ENCODE measurements at regions not wholly inside any gene's neighbourhood (a gene's known extent, or its start where the extent isn't known, plus 50 kb on each side); places are given as distances from the start of the nearest gene placed in this dataset.
"Not testable (repeated sequence)": the region's sequence is repeated elsewhere in the genome, so short reads cannot be mapped to it uniquely, and the experiment has no call there.

GRCh38 chr2:878245-878930 is 72.3 kb upstream of the SNTG2 start:
- no peak for DNase-seq

DNA sequence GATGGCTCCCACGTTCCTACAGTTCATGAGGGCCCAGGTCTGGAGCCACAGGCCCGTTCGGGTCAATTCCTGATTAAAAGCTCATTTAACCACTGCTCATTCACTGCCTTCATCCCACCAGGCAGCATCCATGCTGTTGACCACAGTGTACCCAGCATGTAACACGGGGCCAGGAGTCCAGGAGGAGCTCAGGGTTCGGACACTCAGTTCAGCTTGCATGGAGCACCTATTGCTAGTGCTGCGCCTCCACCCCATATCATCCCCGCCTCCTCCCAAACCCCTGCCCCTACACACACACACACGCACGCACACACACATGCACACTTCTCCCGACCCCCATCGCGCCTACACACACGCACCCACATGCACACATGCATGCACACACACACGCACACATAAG is 72.9 kb upstream of the SNTG2 start:
- no peak for DNase-seq

DNA sequence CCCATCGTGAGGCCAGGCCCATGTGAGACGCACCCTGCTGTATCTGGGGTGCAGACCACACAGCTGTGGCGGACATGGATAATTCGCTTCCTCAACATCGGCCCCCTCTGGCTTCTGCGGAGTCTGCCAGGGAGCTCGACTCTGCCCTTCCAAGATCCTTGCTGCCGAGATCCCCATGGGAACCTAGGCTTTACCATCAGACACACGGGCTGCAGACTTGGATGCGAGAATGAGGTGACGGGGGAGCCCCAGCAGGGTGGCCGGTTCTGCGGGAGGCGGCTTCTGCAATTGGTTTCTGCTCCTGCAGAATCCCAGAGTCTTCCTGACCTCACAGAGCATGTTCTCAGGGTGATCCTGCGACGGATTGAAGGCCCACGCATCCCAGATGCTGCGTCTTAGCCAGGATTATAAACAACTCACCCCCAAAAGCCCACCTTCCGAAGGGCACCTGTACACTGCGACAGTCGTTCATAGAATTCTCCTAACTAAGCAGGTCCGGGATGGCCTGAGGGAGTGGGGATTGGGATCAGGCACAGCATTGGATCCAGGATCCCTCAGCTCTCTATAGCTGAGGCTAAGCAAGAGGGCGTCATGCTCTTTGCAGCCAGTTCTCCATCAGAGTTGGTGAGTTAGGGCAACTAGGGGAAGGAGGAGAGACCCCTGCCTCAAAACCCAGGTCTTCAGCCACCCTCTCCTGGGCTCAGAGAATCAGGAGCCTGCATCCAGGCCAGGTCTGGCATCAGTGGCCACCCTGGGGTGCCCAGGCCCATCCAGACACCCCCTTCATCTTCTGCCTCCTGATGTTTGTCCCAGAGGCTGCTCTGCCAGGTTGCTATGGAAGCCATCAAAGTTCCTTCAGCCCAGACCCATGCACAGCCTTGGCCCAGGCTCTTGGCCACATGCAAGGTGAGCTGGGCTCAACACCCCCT is 74.7 kb upstream of the SNTG2 start:
- no peak for DNase-seq

GRCh38 chr2:873651-874580 is 76.7 kb upstream of the SNTG2 start:
- DNase-seq: no peak

GRCh38 chr2:873027-873426 is 77.6 kb upstream of the SNTG2 start:
- DNase-seq: no peak

GRCh38 chr2:871926-872680 is 78.5 kb upstream of the SNTG2 start:
- DNase-seq: no peak

- DNase-seq: no peak
These were observed 79.4 kb upstream of the SNTG2 start for GRCh38 chr2:871175-871727.

DNA sequence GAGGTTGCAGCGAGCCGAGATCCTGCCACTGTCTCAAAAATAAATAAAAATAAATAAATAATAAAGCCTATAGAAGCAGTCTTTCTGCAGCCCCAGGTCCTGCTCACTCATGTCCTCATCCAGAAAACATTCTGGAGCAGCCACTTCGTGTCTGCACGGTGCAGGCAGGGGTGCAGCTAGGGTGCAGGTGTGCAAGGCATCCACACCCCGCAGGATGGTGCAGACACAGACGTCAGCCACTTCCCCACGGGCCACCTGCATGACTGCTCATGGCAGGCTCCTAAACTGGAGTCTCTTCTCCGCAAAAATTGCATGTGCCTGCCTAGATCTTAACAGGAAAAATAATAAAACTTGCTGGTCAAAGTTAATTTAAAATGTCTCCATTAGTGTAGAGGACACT is 80.2 kb upstream of the SNTG2 start:
- DNase-seq: no peak

DNA sequence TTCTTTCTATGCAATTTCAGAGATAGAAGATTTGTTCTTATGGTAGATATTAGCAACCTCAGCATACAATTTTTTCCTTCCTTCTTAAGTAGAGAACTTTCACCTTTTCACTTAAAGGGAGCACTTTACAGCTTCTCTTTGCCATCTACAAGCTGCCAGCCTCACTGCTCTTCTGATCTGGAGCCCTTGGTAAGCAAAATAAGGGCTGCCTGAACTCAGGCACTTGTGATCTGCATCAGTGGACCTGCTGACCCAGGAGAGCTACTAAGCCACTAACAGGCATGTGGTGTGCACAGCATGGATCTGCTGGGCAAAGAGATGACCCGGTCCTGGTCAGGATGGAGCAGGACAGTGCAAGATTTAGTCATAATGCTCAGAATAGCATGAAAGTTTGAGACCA is 80.8 kb upstream of the SNTG2 start:
- no peak for DNase-seq

GRCh38 chr2:869357-869871 is 81.2 kb upstream of the SNTG2 start:
- no peak for DNase-seq

GRCh38 chr2:868857-869256 is 81.8 kb upstream of the SNTG2 start:
- DNase-seq: not testable (repeated sequence)

DNA sequence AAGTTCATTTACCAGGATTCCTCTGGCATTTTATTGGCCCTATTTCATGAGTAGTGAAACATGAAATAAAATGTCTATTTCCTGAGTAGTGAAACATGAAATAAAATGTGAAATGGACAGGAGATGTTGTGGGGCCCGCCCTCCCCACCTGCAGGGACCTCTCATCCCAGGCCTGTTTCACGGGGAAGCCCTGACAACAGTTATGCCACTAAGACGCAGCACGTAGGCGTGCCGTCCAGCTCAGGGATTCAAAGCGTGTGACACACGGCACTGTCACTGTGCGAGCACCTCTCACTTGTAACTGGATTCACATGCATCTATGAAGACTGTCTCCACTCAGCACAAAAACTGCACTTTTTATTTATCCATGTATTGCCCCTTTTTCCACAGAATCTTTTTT is 83.4 kb upstream of the SNTG2 start:
- DNase-seq: no peak

DNA sequence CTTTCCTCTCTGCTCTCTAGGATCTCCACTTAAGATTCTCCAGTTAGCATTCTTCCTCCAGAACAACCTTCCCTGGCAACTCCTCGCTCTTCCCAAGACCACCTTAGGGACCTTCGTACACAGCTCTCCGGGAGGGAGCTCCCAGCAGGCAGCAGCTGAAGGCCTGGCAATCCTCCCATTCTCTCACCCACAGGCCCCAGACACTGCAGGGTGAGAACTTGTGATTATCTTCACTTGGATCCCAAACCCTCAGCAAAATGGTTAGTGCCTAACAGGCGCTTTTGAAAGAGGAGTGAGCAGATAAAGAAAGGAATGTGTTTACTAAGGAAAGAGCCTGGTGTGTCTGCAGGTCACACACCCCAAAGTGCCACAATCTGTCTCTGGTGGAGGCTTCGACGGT is 83.8 kb upstream of the SNTG2 start:
- DNase-seq: no peak

DNA sequence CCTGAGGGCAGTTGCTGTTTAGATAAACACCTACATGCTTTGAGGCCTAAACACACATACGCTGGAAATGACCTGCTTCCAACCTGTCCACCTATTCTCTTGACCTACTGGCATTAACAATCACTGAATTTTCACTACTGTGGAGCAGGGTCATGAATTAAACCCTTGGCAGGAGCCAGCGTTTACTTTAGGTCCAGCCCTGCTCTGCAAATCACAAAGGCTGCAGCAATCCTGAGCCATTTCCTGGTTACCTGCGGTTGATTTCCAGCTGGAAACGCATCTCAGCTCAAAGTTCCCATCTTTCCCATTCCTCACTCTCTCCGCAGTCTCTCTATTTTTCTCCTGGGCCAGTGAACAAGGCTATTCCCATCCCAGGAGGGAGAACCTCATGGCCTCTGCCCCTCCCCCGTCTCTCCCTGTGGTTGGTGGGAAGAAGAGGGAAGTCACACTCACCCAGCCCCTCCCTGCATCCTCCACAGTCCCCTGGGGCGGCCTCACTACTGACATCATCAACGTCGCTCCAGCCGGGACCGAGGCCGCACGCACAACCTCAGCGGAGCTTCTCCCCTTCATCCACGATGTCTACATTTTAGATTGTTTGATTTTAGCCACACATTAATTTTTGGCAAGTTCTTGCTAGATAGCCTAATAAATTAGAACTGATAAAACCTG is 84.5 kb upstream of the SNTG2 start:
- DNase-seq: no peak

DNA sequence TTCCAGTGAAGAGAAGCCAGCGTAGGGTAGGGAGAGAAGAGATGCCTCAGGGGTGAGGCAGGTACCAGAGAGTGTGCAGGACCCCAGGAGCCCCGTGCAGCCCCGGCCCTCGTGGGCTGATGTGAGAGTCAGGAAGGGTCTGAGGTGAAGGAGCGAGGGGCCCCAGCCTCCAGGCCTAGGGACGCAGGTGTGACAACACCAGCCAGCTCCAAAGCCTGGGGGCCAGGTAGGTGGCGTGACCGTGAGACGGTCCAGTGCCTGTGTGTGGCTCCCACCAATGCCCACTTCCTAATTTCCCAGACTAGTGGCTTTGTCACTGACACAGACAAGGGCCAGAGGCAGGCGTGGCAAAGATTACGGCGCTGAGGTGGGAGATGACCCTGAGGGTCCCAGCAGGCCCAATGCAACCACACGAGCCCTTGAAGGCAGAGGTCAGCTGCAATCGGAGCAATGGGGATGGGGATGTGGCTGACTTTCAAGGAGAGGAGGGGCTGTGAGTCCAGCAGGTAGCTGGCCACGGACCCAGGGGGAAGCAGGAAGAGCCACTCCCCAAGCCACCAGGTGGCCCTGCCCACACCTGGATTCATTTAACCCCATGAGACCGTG is 86.0 kb upstream of the SNTG2 start:
- no peak for DNase-seq

GRCh38 chr2:863732-864450 is 86.8 kb upstream of the SNTG2 start:
- DNase-seq: no peak

GRCh38 chr2:862731-863466 is 87.8 kb upstream of the SNTG2 start:
- no peak for DNase-seq

DNA sequence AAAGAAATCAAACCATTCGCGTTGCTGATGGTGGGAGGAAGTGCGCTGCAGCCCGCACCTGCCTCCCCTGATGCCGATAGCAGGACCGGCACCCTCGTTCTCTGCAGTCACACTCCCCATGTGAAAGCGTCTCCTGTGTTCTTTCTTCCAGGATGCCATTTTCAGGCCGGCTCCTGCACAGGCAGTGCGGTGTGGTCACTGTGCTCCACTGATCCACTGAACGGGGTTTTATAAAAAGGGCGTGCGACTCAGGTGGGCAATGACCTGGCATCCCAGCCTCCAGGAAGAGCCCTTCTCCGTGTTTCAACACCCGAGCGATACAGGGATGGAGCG is 88.3 kb upstream of the SNTG2 start:
- no peak for DNase-seq

All from right lung (tissue), 2 donors.